Fibroblast of the aortic adventitia (primary cell): ENCODE measurements at regions not wholly inside any gene's neighbourhood (a gene's known extent, or its start where the extent isn't known, plus 50 kb on each side); places are given as distances from the start of the nearest gene placed in this dataset.
A peak's percentile ranks its signal among the peaks of the same experiment; 100 is the strongest.

Source experiments
- DNase-seq: peaks from one replicate; pipeline ENCODE4 v3.0.0-alpha.2; 2010; ENCODE audit warnings: low read depth
- H3K4me3 ChIP-seq: 2 replicates; pipeline ENCODE4 v1.5.1; 2011; ENCODE audit warnings: low read depth, mild to moderate bottlenecking, control low read depth, low read length, moderate library complexity
- TF ChIP-seq, protein P1 (sequence below): IDR thresholded peaks from 2 replicates; pipeline ENCODE4 v1.5.1; 2011; ENCODE audit warnings: mild to moderate bottlenecking, low read length, control low read depth, inconsistent platforms; ENCODE audit not compliant: insufficient read depth

GRCh38 chr6:100096936-100097335 lies 102.9 kb upstream of the MCHR2 start:
- no peak overlapping the region for H3K4me3 ChIP-seq
- TF ChIP-seq, protein P1, sequence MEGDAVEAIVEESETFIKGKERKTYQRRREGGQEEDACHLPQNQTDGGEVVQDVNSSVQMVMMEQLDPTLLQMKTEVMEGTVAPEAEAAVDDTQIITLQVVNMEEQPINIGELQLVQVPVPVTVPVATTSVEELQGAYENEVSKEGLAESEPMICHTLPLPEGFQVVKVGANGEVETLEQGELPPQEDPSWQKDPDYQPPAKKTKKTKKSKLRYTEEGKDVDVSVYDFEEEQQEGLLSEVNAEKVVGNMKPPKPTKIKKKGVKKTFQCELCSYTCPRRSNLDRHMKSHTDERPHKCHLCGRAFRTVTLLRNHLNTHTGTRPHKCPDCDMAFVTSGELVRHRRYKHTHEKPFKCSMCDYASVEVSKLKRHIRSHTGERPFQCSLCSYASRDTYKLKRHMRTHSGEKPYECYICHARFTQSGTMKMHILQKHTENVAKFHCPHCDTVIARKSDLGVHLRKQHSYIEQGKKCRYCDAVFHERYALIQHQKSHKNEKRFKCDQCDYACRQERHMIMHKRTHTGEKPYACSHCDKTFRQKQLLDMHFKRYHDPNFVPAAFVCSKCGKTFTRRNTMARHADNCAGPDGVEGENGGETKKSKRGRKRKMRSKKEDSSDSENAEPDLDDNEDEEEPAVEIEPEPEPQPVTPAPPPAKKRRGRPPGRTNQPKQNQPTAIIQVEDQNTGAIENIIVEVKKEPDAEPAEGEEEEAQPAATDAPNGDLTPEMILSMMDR: no peak
- DNase-seq: no peak

DNA sequence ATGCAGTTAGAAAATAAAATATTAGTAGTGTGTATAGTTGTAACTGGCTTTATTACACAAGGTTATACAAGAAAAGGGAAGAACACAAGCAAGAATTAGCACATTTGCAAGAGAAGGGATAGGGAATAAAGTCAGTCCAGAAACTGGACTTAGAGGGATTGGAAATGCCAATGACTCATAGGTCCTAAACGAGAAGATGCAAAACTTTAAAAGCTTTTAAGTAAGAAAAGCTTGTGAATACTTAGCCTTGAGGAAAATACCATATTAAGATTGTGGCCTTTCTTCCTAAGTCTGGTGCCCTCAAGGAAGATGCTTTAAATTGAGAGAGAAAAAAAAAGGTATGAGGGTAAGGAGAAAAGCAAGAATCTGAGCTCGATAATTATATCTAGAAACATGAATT lies 102.3 kb upstream of the MCHR2 start:
- no peak overlapping the region for H3K4me3 ChIP-seq
- TF ChIP-seq, protein P1: no peak
- no peak for DNase-seq

DNA sequence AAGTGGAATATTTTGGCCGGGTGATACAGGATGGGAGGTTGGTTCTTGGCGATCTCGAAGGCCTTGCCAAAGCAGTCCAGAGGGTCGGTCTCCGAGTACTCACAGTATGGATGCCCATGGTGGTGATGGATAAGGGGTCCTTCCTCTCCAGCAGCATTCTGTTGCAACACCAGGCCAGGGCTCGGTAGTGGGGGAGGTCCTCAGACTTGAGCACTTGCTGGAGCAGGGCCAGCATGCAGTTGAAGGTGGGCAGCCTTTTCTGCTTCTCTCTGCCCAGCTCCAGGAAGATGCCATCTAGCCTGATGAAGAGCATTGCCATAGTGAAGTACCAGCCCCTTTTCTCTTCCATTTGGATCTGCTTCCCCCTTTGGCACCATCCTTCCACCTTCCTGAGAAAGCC lies 99.4 kb upstream of the MCHR2 start:
- no peak for DNase-seq
- H3K4me3 ChIP-seq: no peak overlapping the region
- TF ChIP-seq, protein P1: no peak

DNA sequence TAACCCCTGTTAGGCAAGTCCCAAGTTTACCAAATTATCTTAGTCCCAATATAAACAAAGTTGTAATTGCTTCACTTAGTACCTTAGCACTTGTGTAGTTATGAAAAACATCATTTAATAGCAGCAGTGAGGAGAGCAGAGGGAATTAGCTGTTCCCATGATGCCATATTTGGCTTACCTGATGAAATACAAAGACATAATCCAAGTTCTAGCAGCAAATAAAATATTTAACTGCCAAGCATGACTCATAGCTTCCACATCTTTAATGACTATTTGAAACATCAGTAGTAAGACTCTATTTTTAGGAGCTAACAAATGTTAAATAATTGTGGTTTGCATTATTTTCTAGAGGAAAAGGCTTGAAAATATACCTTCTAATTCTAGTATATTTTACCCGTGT lies 94.0 kb upstream of the MCHR2 start:
- TF ChIP-seq, protein P1: no peak
- no peak overlapping the region for H3K4me3 ChIP-seq
- peak; percentile 79 for DNase-seq

DNA sequence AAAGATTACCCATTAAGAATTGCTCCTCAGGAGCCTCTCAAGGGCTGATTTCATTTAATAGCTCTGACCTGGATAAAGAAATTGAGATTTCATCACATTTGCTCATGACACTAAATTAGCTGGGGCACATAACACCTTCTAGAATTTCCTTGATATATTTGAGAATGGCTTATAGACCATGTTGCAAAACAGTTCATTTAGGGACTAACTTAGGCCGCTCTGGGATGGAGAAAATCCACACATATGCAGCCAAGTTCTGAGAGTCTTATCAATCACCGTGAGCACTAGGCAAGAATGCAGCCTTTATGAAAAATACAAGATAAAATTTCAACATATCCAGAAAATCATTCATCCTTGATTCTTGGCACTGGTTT lies 91.0 kb upstream of the MCHR2 start:
- TF ChIP-seq, protein P1: no peak
- DNase-seq: peak; percentile 57
- H3K4me3 ChIP-seq: no peak overlapping the region

GRCh38 chr6:100084316-100084990 lies 90.4 kb upstream of the MCHR2 start:
- TF ChIP-seq, protein P1: no peak
- H3K4me3 ChIP-seq: no peak overlapping the region
- DNase-seq: peak; percentile 81

GRCh38 chr6:100078509-100078908 lies 84.5 kb upstream of the MCHR2 start:
- no peak overlapping the region for H3K4me3 ChIP-seq
- DNase-seq: peak; percentile 27
- TF ChIP-seq, protein P1: peak; percentile 27
